Left ventricle myocardium inferior (tissue), 1 donor: ENCODE measurements at regions not wholly inside any gene's neighbourhood (a gene's known extent, or its start where the extent isn't known, plus 50 kb on each side); places are given as distances from the start of the nearest gene placed in this dataset.

Experiments
- DNase-seq: peaks from one replicate; pipeline ENCODE4 v3.0.0-alpha.2; 2020
- H3K27ac ChIP-seq: fragments of 200-600 bp; replicated peaks from 2 replicates; pipeline ENCODE4 v1.8.0; 2021
- H3K27me3 ChIP-seq: fragments of 200-600 bp; 2 replicates; pipeline ENCODE4 v1.8.0; 2021; ENCODE audit warnings: low read depth
- H3K36me3 ChIP-seq: fragments of 200-600 bp; 2 replicates; pipeline ENCODE4 v1.8.0; 2021
- H3K4me1 ChIP-seq: fragments of 200-600 bp; 2 replicates; pipeline ENCODE4 v1.8.0; 2021
- H3K4me3 ChIP-seq: fragments of 200-600 bp; 2 replicates; pipeline ENCODE4 v1.8.0; 2021; ENCODE audit warnings: mild to moderate bottlenecking, moderate library complexity
- H3K9me3 ChIP-seq: fragments of 200-600 bp; replicated peaks from 2 replicates; pipeline ENCODE4 v1.8.0; 2021
- CTCF ChIP-seq: fragments of 200-600 bp; IDR thresholded peaks from 2 replicates; pipeline ENCODE4 v1.8.0; 2021; ENCODE audit warnings: antibody characterized with exemption, mild to moderate bottlenecking, borderline replicate concordance
- intact Hi-C: fragments of 100-400 bp; cut with micrococcal nuclease; formaldehyde crosslinking; loops from one replicate; pipeline ENCODE4 v1.11.0; 2022
- donor health status: DM: no; HTN: yes; CAD: no; lungs with severe emphysema.

- Histone ChIP-seq H3K9me3 (no peaks in the 10 kb centered on the region), H3K4me3 (no peak overlapping the region), H3K27ac (no peak overlapping the region), H3K27me3 (peaks cover 15% of the 10 kb centered on the region), H3K4me1 (no peaks in the 10 kb centered on the region), H3K36me3 (no peaks in the 10 kb centered on the region)
- intact Hi-C loops, result no loop called here
- no peak for TF ChIP-seq CTCF
- no peak for DNase-seq
These were observed 165.1 kb downstream of the DIRAS2 start for GRCh38 chr9:90477535-90477934.

GRCh38 chr9:90478821-90479220, 163.8 kb downstream of the DIRAS2 start:
- intact Hi-C loops, result no loop called here
- Histone ChIP-seq H3K27me3 (peaks cover 15% of the 10 kb centered on the region), H3K9me3 (no peaks in the 10 kb centered on the region), H3K36me3 (no peaks in the 10 kb centered on the region), H3K4me1 (no peaks in the 10 kb centered on the region), H3K4me3 (no peak overlapping the region), H3K27ac (no peak overlapping the region)
- no peak for TF ChIP-seq CTCF
- no peak for DNase-seq

GRCh38 chr9:90485028-90485427, 157.6 kb downstream of the DIRAS2 start:
- Histone ChIP-seq H3K4me3 (no peak overlapping the region), H3K9me3 (peaks cover 12% of the 10 kb centered on the region), H3K27me3 (peaks cover 7% of the 10 kb centered on the region), H3K4me1 (no peaks in the 10 kb centered on the region), H3K36me3 (no peaks in the 10 kb centered on the region), H3K27ac (no peak overlapping the region)
- intact Hi-C loops, result no loop called here
- no peak for DNase-seq
- no peak for TF ChIP-seq CTCF

GRCh38 chr9:90489066-90489465, 153.6 kb downstream of the DIRAS2 start:
- H3K9me3 ChIP-seq, result peaks cover 18% of the 10 kb centered on the region
- intact Hi-C loops, result no loop called here

GRCh38 chr9:90499761-90500160, 142.9 kb downstream of the DIRAS2 start:
- no peak for TF ChIP-seq CTCF
- Histone ChIP-seq H3K27me3 (no peaks in the 10 kb centered on the region), H3K9me3 (peaks cover 10% of the 10 kb centered on the region), H3K27ac (no peak overlapping the region), H3K4me1 (no peaks in the 10 kb centered on the region), H3K4me3 (no peak overlapping the region), H3K36me3 (no peaks in the 10 kb centered on the region)
- no peak for DNase-seq
- intact Hi-C loops, result no loop called here

More at GRCh38 chr9:90489066-90489465, 153.6 kb downstream of the DIRAS2 start:
- no peak for DNase-seq
- TF ChIP-seq CTCF, result no peak
- Histone ChIP-seq H3K27ac (no peak overlapping the region), H3K36me3 (no peaks in the 10 kb centered on the region), H3K4me1 (no peaks in the 10 kb centered on the region), H3K27me3 (peaks cover 14% of the 10 kb centered on the region), H3K4me3 (no peak overlapping the region)

GRCh38 chr9:90502134-90502533, 140.5 kb downstream of the DIRAS2 start:
- Histone ChIP-seq H3K27ac (no peak overlapping the region), H3K27me3 (no peaks in the 10 kb centered on the region), H3K4me1 (no peaks in the 10 kb centered on the region), H3K36me3 (no peaks in the 10 kb centered on the region), H3K4me3 (no peak overlapping the region), H3K9me3 (no peaks in the 10 kb centered on the region)
- DNase-seq, result no peak
- intact Hi-C loops, result no loop called here
- no peak for TF ChIP-seq CTCF
